ENCODE measurements at regions not wholly inside any gene's neighbourhood (a gene's known extent, or its start where the extent isn't known, plus 50 kb on each side); places are given as distances from the start of the nearest gene placed in this dataset.

GRCh38 chr18:72128649-72129048, 415.5 kb downstream of the CBLN2 start:
- no peaks in the 10 kb centered on the region for H3K27me3 ChIP-seq
- H3K27ac ChIP-seq: no peak overlapping the region
- H3K4me1 ChIP-seq: no peaks in the 10 kb centered on the region
- H3K36me3 ChIP-seq: no peaks in the 10 kb centered on the region
- TF ChIP-seq CTCF (IDR thresholded peaks at IDR 0.05) (no peak), POLR2A (IDR thresholded peaks at IDR 0.05) (no peak), EP300 (IDR thresholded peaks at IDR 0.05) (no peak), POLR2AphosphoS5 (IDR thresholded peaks at IDR 0.05) (no peak)
- H3K4me3 ChIP-seq: no peak overlapping the region
- intact Hi-C loops (cut with DNase I): no loop called here
- WGBS, 2 donors: 54 to 57% methylated on average over 1 of the region's 1 CpG
- no peak for DNase-seq
- no peaks in the 10 kb centered on the region for H3K9me3 ChIP-seq

- H3K27ac ChIP-seq: no peak overlapping the region
- intact Hi-C loops (cut with DNase I): no loop called here
Measured at GRCh38 chr18:72122103-72122502, 422.0 kb downstream of the CBLN2 start.

GRCh38 chr18:72119082-72119481, 425.1 kb downstream of the CBLN2 start:
- Histone ChIP-seq H3K4me3 (no peak overlapping the region), H3K36me3 (no peaks in the 10 kb centered on the region), H3K9me3 (no peaks in the 10 kb centered on the region), H3K27me3 (no peaks in the 10 kb centered on the region), H3K4me1 (no peaks in the 10 kb centered on the region), H3K27ac (no peak overlapping the region)
- 91 to 92% methylated on average over 7 of the region's 7 CpGs for WGBS, 2 donors
- TF ChIP-seq POLR2A (IDR thresholded peaks at IDR 0.05): no peak
- TF ChIP-seq EP300 (IDR thresholded peaks at IDR 0.05): no peak
- TF ChIP-seq CTCF (IDR thresholded peaks at IDR 0.05): no peak
- no peak for TF ChIP-seq POLR2AphosphoS5 (IDR thresholded peaks at IDR 0.05)
- no peak for DNase-seq
- intact Hi-C loops (cut with DNase I): no loop called here

More at GRCh38 chr18:72122103-72122502, 422.0 kb downstream of the CBLN2 start:
- no peaks in the 10 kb centered on the region for H3K9me3 ChIP-seq
- no peaks in the 10 kb centered on the region for H3K4me1 ChIP-seq
- H3K27me3 ChIP-seq: no peaks in the 10 kb centered on the region
- no peaks in the 10 kb centered on the region for H3K36me3 ChIP-seq
- TF ChIP-seq EP300 (IDR thresholded peaks at IDR 0.05): no peak
- no peak for TF ChIP-seq CTCF (IDR thresholded peaks at IDR 0.05)
- no peak for TF ChIP-seq POLR2A (IDR thresholded peaks at IDR 0.05)
- TF ChIP-seq POLR2AphosphoS5 (IDR thresholded peaks at IDR 0.05): no peak
- DNase-seq: no peak
- H3K4me3 ChIP-seq: no peak overlapping the region

GRCh38 chr18:72114801-72115594, 429.1 kb downstream of the CBLN2 start:
- H3K27ac ChIP-seq: no peak overlapping the region
- no peak overlapping the region for H3K4me3 ChIP-seq
- H3K4me1 ChIP-seq: no peaks in the 10 kb centered on the region
- H3K27me3 ChIP-seq: no peaks in the 10 kb centered on the region
- H3K36me3 ChIP-seq: no peaks in the 10 kb centered on the region
- no peak for TF ChIP-seq EP300 (IDR thresholded peaks at IDR 0.05)
- no peak for TF ChIP-seq CTCF (IDR thresholded peaks at IDR 0.05)
- no peak for TF ChIP-seq POLR2AphosphoS5 (IDR thresholded peaks at IDR 0.05)
- TF ChIP-seq POLR2A (IDR thresholded peaks at IDR 0.05): no peak
- DNase-seq: no peak
- H3K9me3 ChIP-seq: no peaks in the 10 kb centered on the region
- 32 to 80% methylated on average over 4 of the region's 4 CpGs for WGBS, 2 donors
- intact Hi-C loops (cut with DNase I): no loop called here
